CD1c-positive myeloid dendritic cell (primary cell): ENCODE measurements at regions not wholly inside any gene's neighbourhood (a gene's known extent, or its start where the extent isn't known, plus 50 kb on each side); places are given as distances from the start of the nearest gene placed in this dataset.
"Not testable (repeated sequence)": the region's sequence is repeated elsewhere in the genome, so short reads cannot be mapped to it uniquely, and the experiment has no call there.

Experiments used
- DNase-seq: peaks from one replicate; pipeline ENCODE4 v3.0.0-alpha.2; 2016; ENCODE audit errors: extremely low spot score

DNA sequence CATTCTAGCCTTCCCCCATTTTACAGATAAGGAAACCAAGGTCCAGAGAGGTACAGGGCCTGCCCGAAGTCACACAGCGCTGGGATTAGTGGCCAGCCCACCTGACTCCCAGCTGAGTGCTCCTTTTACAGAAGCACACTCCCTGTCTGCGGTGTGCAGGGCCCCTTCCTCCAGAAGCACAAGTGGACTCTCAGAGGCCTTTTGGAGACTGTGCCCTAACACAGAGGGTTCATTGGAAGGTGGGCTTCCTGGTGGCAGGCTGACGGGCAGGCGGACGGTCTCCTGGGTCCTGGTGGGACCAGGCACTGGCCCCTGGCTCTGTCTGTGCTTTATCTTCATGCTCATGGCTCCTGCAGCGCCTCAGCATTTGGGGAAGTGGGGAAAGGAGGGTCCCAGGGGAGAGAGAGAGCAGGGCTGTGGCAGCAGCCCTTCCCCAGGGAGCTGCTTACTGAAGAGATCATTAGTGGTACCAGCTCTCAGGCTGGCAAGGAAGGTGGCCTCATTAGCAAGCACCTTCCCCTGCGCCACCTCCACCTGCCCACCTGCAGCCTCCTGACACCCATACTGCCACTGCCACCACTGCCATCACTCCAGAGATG, 83.1 kb upstream of the GOLGA6L4 start:
- not testable (repeated sequence) for DNase-seq

DNA sequence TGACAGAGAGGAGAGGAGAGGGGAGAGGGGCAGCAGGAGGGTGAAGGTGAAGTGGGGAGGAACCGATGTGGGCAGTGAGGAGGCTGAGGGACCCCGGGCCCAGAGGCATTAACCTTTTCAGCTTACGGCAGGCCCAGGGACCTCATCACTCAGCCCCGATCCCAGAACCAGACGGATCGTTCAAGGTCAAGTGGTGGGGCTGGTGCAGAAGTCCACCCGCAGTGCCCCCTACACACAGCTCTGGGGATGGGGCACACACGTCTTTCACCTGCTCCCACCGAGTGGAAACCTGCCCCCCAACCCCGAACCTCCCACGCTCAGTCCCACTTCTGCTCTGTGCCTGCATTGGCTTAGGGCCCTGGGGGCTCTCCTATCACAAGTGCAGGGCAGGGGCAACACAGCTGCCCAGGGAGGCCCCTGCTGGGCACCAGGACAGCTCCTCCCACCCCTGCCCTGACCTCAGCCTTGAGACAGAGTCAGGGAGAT, 81.9 kb upstream of the GOLGA6L4 start:
- not testable (repeated sequence) for DNase-seq

DNA sequence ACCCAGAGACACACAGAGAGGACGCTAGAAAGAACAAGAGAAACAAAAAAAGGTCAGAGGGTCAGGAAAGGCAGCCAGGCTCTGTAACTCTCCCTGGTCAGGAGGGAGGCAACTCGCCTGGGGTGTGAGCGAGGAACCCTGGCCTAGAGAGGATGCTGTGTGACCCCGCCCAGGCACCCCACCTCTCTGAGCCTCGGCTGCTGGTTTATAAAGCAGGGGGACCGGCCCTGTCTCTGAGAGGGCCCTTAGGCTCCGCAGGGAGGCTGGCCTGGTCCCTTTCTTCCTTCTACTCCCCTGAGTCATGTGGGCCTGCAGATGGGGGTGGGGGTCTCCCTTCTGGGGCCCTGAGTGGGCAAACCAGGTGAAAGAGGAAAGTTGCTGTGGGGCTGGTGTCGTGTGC, 81.3 kb upstream of the GOLGA6L4 start:
- DNase-seq, result not testable (repeated sequence)

DNA sequence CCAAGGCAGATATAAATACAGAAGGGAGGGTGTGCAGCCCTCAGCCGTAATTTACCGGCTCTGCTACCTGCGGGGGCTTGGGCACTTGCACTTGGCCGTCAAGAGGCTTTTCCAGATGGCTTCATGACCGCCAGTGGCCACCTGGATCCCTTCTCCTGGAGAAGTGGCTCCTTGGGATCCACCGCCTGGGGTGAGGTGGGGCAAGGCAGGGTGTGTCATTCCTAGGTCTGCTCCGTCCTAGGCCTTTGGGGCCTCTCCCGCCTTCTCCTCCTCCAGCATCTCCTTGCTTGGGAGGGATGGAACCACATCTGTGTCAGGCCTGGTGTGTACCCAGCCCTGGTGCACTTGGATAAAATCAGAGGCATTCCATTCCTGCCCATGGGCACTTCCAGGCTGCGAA, 80.8 kb upstream of the GOLGA6L4 start:
- DNase-seq, result not testable (repeated sequence)

DNA sequence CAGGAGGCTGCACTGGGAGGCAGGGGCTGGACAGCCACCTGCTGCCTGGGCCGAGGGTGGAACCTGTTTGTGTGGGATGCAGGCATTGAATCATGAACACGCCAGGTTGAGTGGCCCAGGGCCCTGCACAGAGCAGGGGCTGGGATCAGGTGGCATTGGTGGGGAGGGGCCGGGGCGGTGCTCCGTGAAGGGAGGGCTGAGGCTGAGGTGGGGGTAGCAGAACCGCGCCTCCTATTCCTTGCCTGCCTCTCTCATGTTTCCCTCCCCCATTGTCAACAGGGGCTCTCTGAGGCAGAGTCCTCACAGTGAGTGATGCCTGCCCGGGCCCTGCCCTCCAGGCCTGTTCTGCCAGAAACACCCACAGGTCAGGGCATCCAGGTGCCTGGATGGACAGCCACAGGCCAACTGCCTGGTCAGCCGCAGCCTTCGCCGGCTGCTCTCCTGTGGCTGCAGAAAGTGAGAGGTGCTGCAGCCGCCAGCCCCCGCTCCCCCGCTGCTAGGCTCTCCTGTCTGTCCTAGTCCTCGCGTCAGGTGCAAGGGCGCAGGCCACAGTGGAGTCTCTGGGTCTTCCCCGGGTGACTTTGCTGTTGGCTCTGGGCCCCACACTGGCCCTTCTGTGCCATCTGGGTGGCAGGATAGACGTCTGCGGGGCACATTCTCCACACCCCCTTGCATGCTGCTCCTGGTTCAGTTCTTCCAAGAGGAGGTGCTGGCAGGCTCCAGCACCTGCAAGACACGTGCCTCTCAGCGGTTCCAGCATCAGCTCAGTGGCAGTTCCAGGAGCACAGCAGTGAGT, 79.6 kb upstream of the GOLGA6L4 start:
- DNase-seq, result not testable (repeated sequence)

DNA sequence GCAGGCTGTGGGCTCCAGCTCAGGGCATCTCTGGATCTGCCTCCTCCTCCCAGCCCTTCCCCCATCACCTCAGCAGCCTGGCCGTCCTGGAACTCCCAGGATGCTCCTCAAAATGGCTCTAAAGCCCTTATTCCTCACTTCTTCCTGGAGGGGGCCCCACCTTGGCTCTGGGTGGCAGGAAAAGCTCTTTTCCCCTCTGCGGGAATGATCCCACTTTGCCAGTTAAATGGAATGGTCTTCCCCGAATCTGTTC, 79.1 kb upstream of the GOLGA6L4 start:
- not testable (repeated sequence) for DNase-seq

DNA sequence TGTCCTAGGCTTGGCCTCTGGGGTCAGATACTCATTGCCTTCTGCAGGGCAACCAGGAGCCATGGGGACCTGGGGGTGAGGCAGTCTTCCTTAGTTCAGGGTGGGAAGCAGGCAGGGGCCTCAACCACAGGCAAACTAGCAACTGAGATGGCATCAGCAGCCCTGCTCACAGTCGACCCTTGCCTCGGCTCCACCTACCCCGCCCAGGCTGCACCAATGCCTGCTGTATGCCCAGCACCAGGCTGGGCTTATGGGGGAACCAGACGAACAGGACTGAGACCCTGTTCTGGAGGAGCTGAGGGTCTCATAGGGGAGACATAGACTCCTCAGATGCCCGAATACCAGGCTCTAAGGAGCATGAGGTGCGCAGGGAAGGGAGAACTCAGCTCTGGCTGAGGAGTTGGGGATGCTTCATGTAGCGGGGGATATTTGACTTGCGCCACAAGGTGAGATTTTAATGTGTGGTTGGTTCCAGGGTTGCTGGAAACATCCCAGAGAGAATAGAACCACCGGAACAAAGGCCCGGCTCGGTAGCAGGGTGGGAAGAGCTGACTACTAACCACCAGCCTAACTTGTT, 78.4 kb upstream of the GOLGA6L4 start:
- not testable (repeated sequence) for DNase-seq

DNA sequence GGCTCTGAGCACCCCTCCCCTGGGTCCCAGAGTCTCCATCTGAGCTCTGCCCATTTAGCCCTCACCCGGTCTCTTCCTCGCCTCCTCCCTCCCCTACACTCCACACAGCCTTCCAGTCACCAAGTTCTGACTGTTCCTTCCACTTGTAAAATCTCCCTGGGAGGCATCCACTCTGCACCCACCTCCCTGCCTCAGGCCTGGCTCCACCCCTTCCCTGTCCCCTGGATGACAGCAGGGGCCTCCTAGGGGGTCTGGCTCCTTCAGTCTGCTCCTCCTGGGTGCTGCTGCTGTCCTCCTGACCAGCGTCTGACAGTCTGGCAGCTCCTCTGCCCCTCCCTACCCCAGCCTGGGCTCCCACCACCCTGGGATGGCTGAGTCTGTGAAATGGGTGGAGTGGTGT, 77.7 kb upstream of the GOLGA6L4 start:
- DNase-seq, result not testable (repeated sequence)

DNA sequence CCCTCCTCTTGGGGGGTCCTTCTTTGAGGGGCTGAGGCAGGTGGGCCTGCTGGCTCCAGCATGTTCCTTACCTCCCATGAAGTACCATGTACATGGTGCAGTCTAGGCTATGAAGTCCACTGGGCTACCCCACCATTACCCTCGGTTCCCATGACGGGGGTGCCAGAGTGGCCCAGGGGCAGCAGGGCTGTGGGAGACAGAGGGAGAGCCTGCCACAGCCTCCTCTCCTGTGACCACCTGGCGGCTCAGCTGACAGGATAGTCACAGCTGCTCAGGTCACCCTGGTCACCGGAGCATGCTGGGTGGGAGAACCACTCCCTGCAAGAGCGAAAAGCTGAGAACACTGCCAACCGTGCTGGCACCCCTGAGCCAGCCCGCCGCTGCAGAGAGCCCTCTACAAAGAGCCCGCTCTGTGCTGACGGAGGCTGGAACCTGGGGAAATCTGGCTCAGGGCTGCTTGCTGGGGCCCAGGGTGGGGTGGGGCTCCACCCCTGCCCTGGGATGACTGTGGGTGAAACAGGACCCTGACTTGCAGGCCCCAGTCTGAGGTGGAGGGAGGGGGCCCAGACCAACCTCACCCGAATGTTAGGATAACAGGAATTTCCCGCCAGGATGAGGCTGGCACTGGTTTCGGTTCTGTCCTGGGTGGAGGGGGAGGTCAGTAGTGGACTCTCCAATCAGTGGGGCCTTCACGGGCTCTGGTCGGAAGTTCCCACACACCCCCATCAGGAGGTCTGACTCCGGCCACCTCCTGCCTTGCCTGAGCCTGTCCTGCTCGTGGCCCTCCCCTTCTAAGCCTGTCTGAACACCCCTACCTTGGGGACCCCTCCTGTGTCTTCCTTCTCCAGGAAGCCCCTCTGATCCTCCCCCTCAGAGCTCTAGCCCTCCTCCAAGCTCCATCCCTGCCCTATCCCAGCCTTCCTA, 76.0 kb upstream of the GOLGA6L4 start:
- DNase-seq, result not testable (repeated sequence)

DNA sequence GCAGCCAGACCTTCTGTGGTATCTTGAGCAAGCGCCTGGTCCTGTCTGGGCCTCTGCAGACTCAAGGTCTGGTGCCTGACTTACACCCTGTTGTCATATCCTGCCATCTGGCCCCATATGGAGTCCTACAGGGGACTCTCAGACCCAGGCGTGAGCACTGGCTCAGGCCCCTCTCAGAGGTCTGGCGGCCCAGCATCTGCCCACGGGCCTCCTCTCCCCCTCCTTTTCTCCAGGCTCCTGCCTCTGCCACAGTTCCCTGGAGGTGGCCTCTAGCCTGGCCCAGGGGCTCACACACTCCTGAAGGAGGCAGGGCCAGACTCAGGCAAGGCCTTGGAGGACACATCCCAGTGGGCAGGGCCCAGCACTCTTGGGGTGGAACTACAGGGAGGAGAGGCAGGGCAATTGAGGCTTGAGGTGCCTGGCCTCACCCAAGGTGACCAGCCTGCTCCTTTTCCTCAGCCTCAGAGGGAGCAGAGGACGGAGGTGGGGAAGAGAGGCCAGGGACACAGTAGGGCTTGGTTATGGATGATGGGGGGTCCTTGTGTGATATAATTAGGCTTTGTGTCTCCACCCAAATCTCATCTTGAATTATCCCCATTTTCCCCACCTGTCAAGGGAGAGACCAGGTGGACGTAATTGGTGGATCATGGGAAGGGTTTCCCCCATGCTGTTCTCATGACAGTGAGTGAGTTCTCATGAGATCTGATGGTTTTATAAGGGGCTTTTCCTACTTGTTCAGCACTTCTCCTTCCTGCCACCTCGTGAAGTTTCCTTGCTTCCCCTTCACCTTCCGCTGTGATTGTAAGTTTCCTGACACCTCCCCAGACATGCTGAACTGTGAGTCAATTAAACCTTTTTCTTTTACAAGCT, 70.9 kb upstream of the GOLGA6L4 start:
- not testable (repeated sequence) for DNase-seq

DNA sequence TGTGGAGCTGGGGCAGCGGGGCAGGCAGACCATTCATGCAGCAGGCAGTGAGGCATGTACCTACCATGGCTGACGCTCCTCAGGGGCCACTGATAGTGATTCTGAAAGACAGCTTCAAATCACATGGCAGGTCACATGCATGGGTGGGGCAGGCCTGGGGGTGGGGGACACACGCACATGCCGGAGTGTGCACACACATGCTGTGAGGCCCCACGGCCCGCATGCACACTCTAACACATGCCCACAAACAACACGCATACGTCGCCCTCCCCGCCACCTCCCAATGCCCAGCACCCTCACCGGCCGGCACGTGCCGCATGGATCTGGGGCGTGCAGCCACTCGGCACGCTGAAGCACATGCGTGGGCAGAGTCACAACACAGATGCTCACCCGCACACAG, 65.5 kb upstream of the GOLGA6L4 start:
- DNase-seq, result not testable (repeated sequence)

DNA sequence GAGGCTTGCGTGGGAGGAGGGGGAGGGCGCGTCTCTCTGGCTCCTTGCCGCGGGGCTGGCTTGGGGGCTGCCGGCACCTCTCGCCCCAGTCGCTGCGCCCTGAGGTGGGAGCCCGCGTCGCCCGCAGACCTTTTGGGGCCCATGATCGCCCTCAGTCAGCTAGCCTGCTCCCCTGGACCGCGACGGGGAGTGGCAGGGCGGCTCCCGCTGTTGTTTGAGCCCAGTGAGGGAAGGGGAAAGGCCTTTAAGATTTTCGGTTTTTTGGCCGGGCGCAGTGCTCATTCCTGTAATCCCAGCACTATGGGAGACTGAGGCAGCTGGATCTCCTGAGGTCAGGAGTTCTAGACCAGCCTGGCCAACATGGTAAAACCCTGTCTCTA, 62.4 kb upstream of the GOLGA6L4 start:
- not testable (repeated sequence) for DNase-seq
